ENCODE measurements at regions not wholly inside any gene's neighbourhood (a gene's known extent, or its start where the extent isn't known, plus 50 kb on each side); places are given as distances from the start of the nearest gene placed in this dataset.

DNA sequence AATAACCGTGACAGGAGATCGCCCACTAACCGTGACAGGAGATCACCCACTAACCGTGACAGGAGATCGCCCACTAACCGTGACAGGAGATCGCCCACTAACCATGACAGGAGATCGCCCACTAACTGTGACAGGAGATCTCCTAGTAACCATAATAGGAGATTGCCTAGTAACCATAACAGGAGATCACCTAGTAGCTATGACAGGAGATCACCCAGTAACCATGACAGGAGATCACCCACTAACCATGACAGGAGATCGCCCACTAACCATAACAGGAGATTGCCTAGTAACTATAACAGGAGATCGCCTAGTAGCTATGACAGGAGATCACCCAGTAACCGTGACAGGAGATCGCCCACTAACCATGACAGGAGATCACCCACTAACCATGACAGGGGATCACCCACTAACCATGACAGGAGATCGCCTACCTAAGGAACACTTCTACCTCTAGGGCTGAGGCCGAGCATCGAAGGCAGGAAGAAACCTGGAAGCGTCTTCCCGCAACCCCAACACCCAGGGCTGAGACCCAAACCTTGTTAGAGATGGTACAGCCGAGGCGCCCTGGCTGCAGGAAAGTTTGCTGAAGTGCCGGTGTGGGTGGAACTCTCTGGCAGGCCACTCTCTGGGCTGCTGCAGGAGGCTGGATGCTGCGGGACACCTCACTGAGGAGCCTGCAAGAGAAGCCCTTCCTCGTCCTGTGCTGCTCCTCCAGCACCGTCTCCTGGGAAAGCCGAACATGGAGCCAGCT, 67.5 kb upstream of the THY1 start:
- H2AFZ ChIP-seq (ENCODE audit: low read depth, low read length), result no peak overlapping the region
- no peak overlapping the region for H3K4me3 ChIP-seq (ENCODE audit: low read depth in 1 of 2, low read length in 2 of 2)
- H3K79me2 ChIP-seq (ENCODE audit: insufficient read depth, low read length), result no peaks in the 10 kb centered on the region
- ATAC-seq (ENCODE audit: insufficient read depth, low read depth), result no peak
- no peak for DNase-seq
- no peak for TF ChIP-seq EZH2 (IDR thresholded peaks at IDR 0.05; ENCODE audit: borderline replicate concordance, low read depth, low read length, severe bottlenecking)
- no peak for TF ChIP-seq CTCF (IDR thresholded peaks at IDR 0.05; ENCODE audit: borderline replicate concordance, extremely low read depth, low read length, poor library complexity, severe bottlenecking)
- H3K4me1 ChIP-seq (ENCODE audit: insufficient read depth, low read length), result no peaks in the 10 kb centered on the region
- no peak overlapping the region for H3K9ac ChIP-seq (ENCODE audit: low read depth, low read length)
- H3K4me2 ChIP-seq (ENCODE audit: insufficient read depth, low read length), result no peak overlapping the region
- no peak overlapping the region for H3K27ac ChIP-seq (ENCODE audit: low read length)
- peaks cover 6% of the 10 kb centered on the region for H4K20me1 ChIP-seq (ENCODE audit: insufficient read depth, low read length)
- H3K27me3 ChIP-seq (ENCODE audit: insufficient read depth, low read length, poor library complexity), result peaks cover 5% of the 10 kb centered on the region
- H3K36me3 ChIP-seq (ENCODE audit: insufficient read depth, low read length), result no peaks in the 10 kb centered on the region
- no peaks in the 10 kb centered on the region for H3K9me3 ChIP-seq (ENCODE audit: insufficient read depth, low read length, severe bottlenecking)

- H4K20me1 ChIP-seq (ENCODE audit: insufficient read depth, low read length), result peaks cover 6% of the 10 kb centered on the region
- H3K4me3 ChIP-seq (ENCODE audit: low read depth in 1 of 2, low read length in 2 of 2), result no peak overlapping the region
- no peaks in the 10 kb centered on the region for H3K79me2 ChIP-seq (ENCODE audit: insufficient read depth, low read length)
- DNase-seq (no peak), ATAC-seq (ENCODE audit: insufficient read depth, low read depth) (no peak)
- peaks cover 5% of the 10 kb centered on the region for H3K27me3 ChIP-seq (ENCODE audit: insufficient read depth, low read length, poor library complexity)
- no peaks in the 10 kb centered on the region for H3K4me1 ChIP-seq (ENCODE audit: insufficient read depth, low read length)
- H3K36me3 ChIP-seq (ENCODE audit: insufficient read depth, low read length), result no peaks in the 10 kb centered on the region
- no peak overlapping the region for H3K9ac ChIP-seq (ENCODE audit: low read depth, low read length)
- H3K27ac ChIP-seq (ENCODE audit: low read length), result no peak overlapping the region
- no peaks in the 10 kb centered on the region for H3K9me3 ChIP-seq (ENCODE audit: insufficient read depth, low read length, severe bottlenecking)
- no peak for TF ChIP-seq EZH2 (IDR thresholded peaks at IDR 0.05; ENCODE audit: borderline replicate concordance, low read depth, low read length, severe bottlenecking)
- no peak overlapping the region for H3K4me2 ChIP-seq (ENCODE audit: insufficient read depth, low read length)
- no peak overlapping the region for H2AFZ ChIP-seq (ENCODE audit: low read depth, low read length)
Observed at GRCh38 chr11:119489087-119489486, 66.1 kb upstream of the THY1 start.

DNA sequence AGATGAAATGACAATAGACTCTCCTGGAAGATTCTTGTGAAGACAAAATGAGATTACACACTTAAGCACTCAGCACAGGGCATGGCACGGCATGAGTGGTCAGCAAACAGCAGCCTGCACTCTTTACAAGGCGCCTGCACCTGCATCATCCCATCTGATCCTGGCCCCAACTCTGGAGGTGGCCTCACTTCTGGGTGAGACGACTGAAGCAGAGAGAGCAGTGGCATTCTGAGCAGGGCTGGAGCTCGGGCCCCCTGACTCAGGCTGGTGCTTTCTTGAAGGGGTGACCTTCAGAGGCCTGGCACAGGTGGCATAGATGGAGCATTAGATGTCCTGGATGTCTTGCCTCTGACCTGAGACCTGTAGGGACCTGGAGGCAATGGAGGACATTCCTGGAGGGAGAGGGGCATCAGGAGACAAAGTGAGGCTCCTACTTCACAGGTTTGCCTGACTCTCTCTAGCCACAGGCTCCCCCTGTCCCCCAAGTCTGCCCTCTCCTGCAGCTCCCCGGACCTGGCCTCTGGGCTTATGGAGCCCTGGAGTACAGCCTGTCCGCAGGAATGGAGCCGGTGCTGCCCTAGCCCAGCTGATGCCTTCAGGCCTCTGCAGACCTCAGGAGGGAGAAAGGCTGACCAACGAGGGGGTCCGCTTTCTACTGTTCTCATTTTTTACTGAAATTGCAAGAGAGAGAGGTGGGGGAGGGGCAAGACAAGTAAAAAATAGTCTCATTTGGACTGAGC, 65.5 kb upstream of the THY1 start:
- no peak for DNase-seq
- no peak overlapping the region for H3K4me3 ChIP-seq (ENCODE audit: low read depth in 1 of 2, low read length in 2 of 2)
- H3K9me3 ChIP-seq (ENCODE audit: insufficient read depth, low read length, severe bottlenecking), result no peaks in the 10 kb centered on the region
- H3K27ac ChIP-seq (ENCODE audit: low read length), result no peak overlapping the region
- H3K4me1 ChIP-seq (ENCODE audit: insufficient read depth, low read length), result no peaks in the 10 kb centered on the region
- ATAC-seq (ENCODE audit: insufficient read depth, low read depth), result no peak
- TF ChIP-seq EZH2 (IDR thresholded peaks at IDR 0.05; ENCODE audit: borderline replicate concordance, low read depth, low read length, severe bottlenecking), result no peak
- no peak for TF ChIP-seq CTCF (IDR thresholded peaks at IDR 0.05; ENCODE audit: borderline replicate concordance, extremely low read depth, low read length, poor library complexity, severe bottlenecking)
- no peaks in the 10 kb centered on the region for H3K79me2 ChIP-seq (ENCODE audit: insufficient read depth, low read length)
- H3K9ac ChIP-seq (ENCODE audit: low read depth, low read length), result no peak overlapping the region
- no peaks in the 10 kb centered on the region for H3K36me3 ChIP-seq (ENCODE audit: insufficient read depth, low read length)
- H4K20me1 ChIP-seq (ENCODE audit: insufficient read depth, low read length), result peaks cover 6% of the 10 kb centered on the region
- peaks cover 5% of the 10 kb centered on the region for H3K27me3 ChIP-seq (ENCODE audit: insufficient read depth, low read length, poor library complexity)
- no peak overlapping the region for H3K4me2 ChIP-seq (ENCODE audit: insufficient read depth, low read length)
- no peak overlapping the region for H2AFZ ChIP-seq (ENCODE audit: low read depth, low read length)

GRCh38 chr11:119486691-119487259, 63.8 kb upstream of the THY1 start:
- no peaks in the 10 kb centered on the region for H3K9me3 ChIP-seq (ENCODE audit: insufficient read depth, low read length, severe bottlenecking)
- TF ChIP-seq CTCF (IDR thresholded peaks at IDR 0.05; ENCODE audit: borderline replicate concordance, extremely low read depth, low read length, poor library complexity, severe bottlenecking), result no peak
- H3K27ac ChIP-seq (ENCODE audit: low read length), result no peak overlapping the region
- H4K20me1 ChIP-seq (ENCODE audit: insufficient read depth, low read length), result peaks cover 9% of the 10 kb centered on the region
- H3K27me3 ChIP-seq (ENCODE audit: insufficient read depth, low read length, poor library complexity), result peaks cover 5% of the 10 kb centered on the region
- H3K4me1 ChIP-seq (ENCODE audit: insufficient read depth, low read length), result no peaks in the 10 kb centered on the region
- H3K4me2 ChIP-seq (ENCODE audit: insufficient read depth, low read length), result no peak overlapping the region
- no peak for DNase-seq
- H2AFZ ChIP-seq (ENCODE audit: low read depth, low read length), result no peak overlapping the region
- H3K9ac ChIP-seq (ENCODE audit: low read depth, low read length), result no peak overlapping the region
- ATAC-seq (ENCODE audit: insufficient read depth, low read depth), result no peak
- H3K4me3 ChIP-seq (ENCODE audit: low read depth in 1 of 2, low read length in 2 of 2), result no peak overlapping the region
- H3K79me2 ChIP-seq (ENCODE audit: insufficient read depth, low read length), result no peaks in the 10 kb centered on the region
- H3K36me3 ChIP-seq (ENCODE audit: insufficient read depth, low read length), result no peaks in the 10 kb centered on the region
